ENCODE measurements at regions not wholly inside any gene's neighbourhood (a gene's known extent, or its start where the extent isn't known, plus 50 kb on each side); places are given as distances from the start of the nearest gene placed in this dataset.
"Not testable (repeated sequence)": the region's sequence is repeated elsewhere in the genome, so short reads cannot be mapped to it uniquely, and the experiment has no call there.

DNA sequence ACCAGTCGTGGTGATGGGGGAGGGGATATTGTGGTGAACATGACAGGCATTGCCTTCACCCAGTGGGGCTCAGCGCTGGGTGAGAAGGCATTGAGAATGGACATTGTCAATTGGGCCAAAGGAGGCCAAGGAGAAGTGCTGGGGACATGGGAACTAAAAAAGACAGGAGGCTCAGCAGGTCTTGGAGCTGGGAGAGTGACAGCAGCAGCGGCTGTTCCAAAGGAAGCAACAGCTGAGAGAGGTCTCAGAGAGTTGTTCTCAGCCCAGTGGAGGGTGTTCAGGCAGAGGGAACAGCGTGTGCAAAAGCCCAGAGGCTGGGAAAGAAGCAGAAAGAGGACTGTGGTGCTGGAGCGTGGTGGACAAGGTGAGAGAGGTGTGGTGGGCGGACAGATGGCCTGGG lies 56.6 kb upstream of the ASNS start:
- not testable (repeated sequence) for DNase-seq (ENCODE audit: low spot score)

DNA sequence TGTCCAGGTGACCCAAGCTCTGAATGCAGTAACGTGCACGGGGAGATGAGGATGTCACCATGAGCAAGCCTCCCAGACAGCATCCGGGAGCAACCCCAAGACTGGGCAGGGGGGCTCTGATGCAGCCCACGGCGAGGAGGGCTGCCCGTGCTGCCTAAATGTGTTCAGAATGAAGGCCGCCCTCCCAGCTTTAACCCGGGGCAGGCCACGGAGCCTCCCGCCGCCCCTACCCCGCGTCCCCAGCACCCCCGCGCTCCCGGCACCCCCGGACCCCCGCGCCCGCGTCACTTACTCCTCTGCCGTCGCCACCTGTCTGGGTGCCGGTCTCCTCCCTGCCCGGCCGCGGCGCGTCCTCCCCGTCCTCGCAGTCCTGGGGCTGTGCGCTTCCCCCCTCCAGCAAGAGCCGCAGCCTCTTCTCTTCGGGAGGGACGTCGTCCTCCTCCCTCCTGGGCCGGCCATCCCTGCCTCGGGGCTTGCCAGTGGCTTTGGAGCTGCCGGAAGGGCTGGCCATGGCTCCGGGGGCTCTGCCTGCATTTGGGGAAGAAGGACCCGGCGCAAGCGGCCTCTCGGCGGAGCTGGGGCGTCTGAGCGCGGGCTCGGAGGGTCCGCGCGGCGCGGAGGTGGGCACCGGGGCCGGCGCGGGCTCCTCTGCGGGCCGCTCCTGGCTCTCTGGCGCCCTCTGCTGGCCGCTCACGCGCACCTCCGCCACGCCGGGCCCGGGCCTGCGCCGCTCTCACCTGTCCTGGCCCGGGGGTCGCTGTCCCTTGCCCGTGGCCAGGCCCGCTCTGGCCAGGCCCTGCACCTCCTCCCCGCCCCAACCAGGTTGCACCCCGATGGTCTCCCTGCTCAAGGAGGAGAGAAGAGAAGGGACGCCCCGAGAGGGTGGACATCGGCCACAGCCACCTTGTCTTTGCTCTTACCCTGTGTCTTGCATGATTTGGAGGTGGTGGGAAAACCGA lies 55.9 kb upstream of the ASNS start:
- DNase-seq (ENCODE audit: low spot score), result peak; percentile 79
